WERI-Rb-1 (cell line): ENCODE measurements at regions not wholly inside any gene's neighbourhood (a gene's known extent, or its start where the extent isn't known, plus 50 kb on each side); places are given as distances from the start of the nearest gene placed in this dataset.

Experiments used
- DNase-seq: peaks from one replicate; pipeline ENCODE4 v3.0.0-alpha.2; 2020
- H3K27ac ChIP-seq: fragments of 250-450 bp; sonication (Bioruptor Pico); 2 replicates; pipeline ENCODE4 v1.5.1; 2020; ENCODE audit warnings: mild to moderate bottlenecking, moderate library complexity
- H3K27me3 ChIP-seq: fragments of 250-450 bp; sonication (Bioruptor Pico); 2 replicates; pipeline ENCODE4 v1.5.1; 2021; ENCODE audit warnings: mild to moderate bottlenecking, low read depth, moderate library complexity; ENCODE audit not compliant: insufficient read depth, severe bottlenecking
- H3K36me3 ChIP-seq: fragments of 250-450 bp; sonication (Bioruptor Pico); 2 replicates; pipeline ENCODE4 v1.5.1; 2020; ENCODE audit warnings: mild to moderate bottlenecking, moderate library complexity
- H3K4me3 ChIP-seq: 2 replicates; pipeline ENCODE4 v1.5.1; 2011; ENCODE audit warnings: low read depth, mild to moderate bottlenecking, control low read depth, low read length
- H3K9me3 ChIP-seq: fragments of 250-450 bp; sonication (Bioruptor Pico); 2 replicates; pipeline ENCODE4 v1.5.1; 2021; ENCODE audit warnings: mild to moderate bottlenecking, moderate library complexity; ENCODE audit not compliant: severe bottlenecking
- CTCF ChIP-seq: IDR thresholded peaks from 2 replicates; pipeline ENCODE4 v1.5.1; 2011; ENCODE audit warnings: low read depth, mild to moderate bottlenecking, control low read depth, inconsistent platforms, low read length

- H3K27me3 ChIP-seq: no peaks in the 10 kb centered on the region
- H3K9me3 ChIP-seq: peaks cover 3% of the 10 kb centered on the region
- H3K27ac ChIP-seq: no peak overlapping the region
- no peak overlapping the region for H3K4me3 ChIP-seq
- no peaks in the 10 kb centered on the region for H3K36me3 ChIP-seq
- peak; percentile 35 for DNase-seq
- peak; percentile 16; the same call in 1 of the 2 replicates for TF ChIP-seq CTCF
These were observed 103.5 kb downstream of the LBH start for GRCh38 chr2:30334762-30335363.

GRCh38 chr2:30336084-30336483, 104.8 kb downstream of the LBH start:
- no peak for DNase-seq
- no peak overlapping the region for H3K4me3 ChIP-seq
- no peaks in the 10 kb centered on the region for H3K27me3 ChIP-seq
- peaks cover 3% of the 10 kb centered on the region for H3K9me3 ChIP-seq
- no peaks in the 10 kb centered on the region for H3K36me3 ChIP-seq
- TF ChIP-seq CTCF: no peak
- no peak overlapping the region for H3K27ac ChIP-seq

GRCh38 chr2:30336978-30337841, 105.9 kb downstream of the LBH start:
- Histone ChIP-seq H3K4me3 (no peak overlapping the region), H3K36me3 (no peaks in the 10 kb centered on the region), H3K27ac (no peak overlapping the region), H3K9me3 (peaks cover 3% of the 10 kb centered on the region), H3K27me3 (no peaks in the 10 kb centered on the region)
- no peak for DNase-seq
- TF ChIP-seq CTCF: no peak

- Histone ChIP-seq H3K9me3 (peaks cover 6% of the 10 kb centered on the region), H3K4me3 (no peak overlapping the region), H3K36me3 (no peaks in the 10 kb centered on the region), H3K27ac (peak overlapping the region; percentile 26; the same call in 1 of the 2 replicates), H3K27me3 (no peaks in the 10 kb centered on the region)
- no peak for DNase-seq
- no peak for TF ChIP-seq CTCF
These were observed 107.1 kb downstream of the LBH start for GRCh38 chr2:30338475-30338874.

GRCh38 chr2:30339071-30339470, 107.7 kb downstream of the LBH start:
- Histone ChIP-seq H3K4me3 (no peak overlapping the region), H3K27me3 (no peaks in the 10 kb centered on the region), H3K36me3 (no peaks in the 10 kb centered on the region), H3K27ac (peak overlapping the region; percentile 26; the same call in 1 of the 2 replicates), H3K9me3 (peaks cover 6% of the 10 kb centered on the region)
- no peak for TF ChIP-seq CTCF
- DNase-seq: peak; percentile 36
